ENCODE measurements at regions not wholly inside any gene's neighbourhood (a gene's known extent, or its start where the extent isn't known, plus 50 kb on each side); places are given as distances from the start of the nearest gene placed in this dataset.

DNA sequence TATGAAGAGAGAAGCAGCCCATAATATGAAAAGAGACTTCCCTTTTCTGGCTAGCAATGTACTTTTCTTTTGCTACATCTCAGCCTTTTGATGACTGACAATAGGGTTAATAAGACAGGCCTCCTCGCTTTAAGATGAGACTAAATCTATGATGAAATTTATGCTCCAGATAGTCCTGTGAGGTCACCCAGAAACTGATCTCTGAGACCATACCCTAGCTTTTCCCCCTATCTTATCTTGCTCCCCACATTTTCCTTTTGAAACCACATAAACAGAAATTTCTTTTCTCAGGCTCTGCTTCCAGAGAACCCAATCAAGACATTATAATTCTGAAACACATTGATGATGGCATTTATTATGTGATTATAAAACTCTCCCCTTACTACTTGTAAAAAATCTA, 168.8 kb upstream of the CADM2 start:
- no peaks in the 10 kb centered on the region for H4K20me1 ChIP-seq (ENCODE audit: control insufficient read depth, insufficient read depth, low read depth, low read length)
- no peaks in the 10 kb centered on the region for H3K79me2 ChIP-seq (ENCODE audit: control insufficient read depth, low read length)
- TF ChIP-seq EZH2phosphoT487 (IDR thresholded peaks at IDR 0.05; ENCODE audit: borderline replicate concordance, low read length) = no peak
- TF ChIP-seq, protein P1, sequence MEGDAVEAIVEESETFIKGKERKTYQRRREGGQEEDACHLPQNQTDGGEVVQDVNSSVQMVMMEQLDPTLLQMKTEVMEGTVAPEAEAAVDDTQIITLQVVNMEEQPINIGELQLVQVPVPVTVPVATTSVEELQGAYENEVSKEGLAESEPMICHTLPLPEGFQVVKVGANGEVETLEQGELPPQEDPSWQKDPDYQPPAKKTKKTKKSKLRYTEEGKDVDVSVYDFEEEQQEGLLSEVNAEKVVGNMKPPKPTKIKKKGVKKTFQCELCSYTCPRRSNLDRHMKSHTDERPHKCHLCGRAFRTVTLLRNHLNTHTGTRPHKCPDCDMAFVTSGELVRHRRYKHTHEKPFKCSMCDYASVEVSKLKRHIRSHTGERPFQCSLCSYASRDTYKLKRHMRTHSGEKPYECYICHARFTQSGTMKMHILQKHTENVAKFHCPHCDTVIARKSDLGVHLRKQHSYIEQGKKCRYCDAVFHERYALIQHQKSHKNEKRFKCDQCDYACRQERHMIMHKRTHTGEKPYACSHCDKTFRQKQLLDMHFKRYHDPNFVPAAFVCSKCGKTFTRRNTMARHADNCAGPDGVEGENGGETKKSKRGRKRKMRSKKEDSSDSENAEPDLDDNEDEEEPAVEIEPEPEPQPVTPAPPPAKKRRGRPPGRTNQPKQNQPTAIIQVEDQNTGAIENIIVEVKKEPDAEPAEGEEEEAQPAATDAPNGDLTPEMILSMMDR (IDR thresholded peaks at IDR 0.05; ENCODE audit: low read depth, low read length, poor library complexity, severe bottlenecking) = no peak
- no peak overlapping the region for H3K4me2 ChIP-seq (ENCODE audit: low read length)
- H3K9me2 ChIP-seq (replicated peaks; ENCODE audit: control insufficient read depth, low read length) = no peaks in the 10 kb centered on the region
- no peaks in the 10 kb centered on the region for H3K27me3 ChIP-seq (ENCODE audit: control insufficient read depth, low read length)
- no peaks in the 10 kb centered on the region for H3K4me1 ChIP-seq (ENCODE audit: control insufficient read depth, low read length)
- H3F3A ChIP-seq (ENCODE audit: control insufficient read depth, insufficient read depth) = no peaks in the 10 kb centered on the region
- H3K9me3 ChIP-seq (ENCODE audit: control insufficient read depth, insufficient read depth, low read length) = no peaks in the 10 kb centered on the region
- H3K4me3 ChIP-seq (ENCODE audit: low read length) = no peak overlapping the region
- no peaks in the 10 kb centered on the region for H3K36me3 ChIP-seq (ENCODE audit: control insufficient read depth, low read length)
- no peak overlapping the region for H3K27ac ChIP-seq (ENCODE audit: low read depth, low read length)

GRCh38 chr3:84806958-84807357, 151.8 kb upstream of the CADM2 start:
- no peaks in the 10 kb centered on the region for H3K36me3 ChIP-seq (ENCODE audit: control insufficient read depth, low read length)
- no peaks in the 10 kb centered on the region for H3K4me1 ChIP-seq (ENCODE audit: control insufficient read depth, low read length)
- H3K79me2 ChIP-seq (ENCODE audit: control insufficient read depth, low read length) = no peaks in the 10 kb centered on the region
- H3F3A ChIP-seq (ENCODE audit: control insufficient read depth, insufficient read depth) = no peaks in the 10 kb centered on the region
- H3K4me3 ChIP-seq (ENCODE audit: low read length) = no peak overlapping the region
- no peak overlapping the region for H3K4me2 ChIP-seq (ENCODE audit: low read length)
- H3K9me2 ChIP-seq (replicated peaks; ENCODE audit: control insufficient read depth, low read length) = no peaks in the 10 kb centered on the region
- H3K27ac ChIP-seq (ENCODE audit: low read depth, low read length) = no peak overlapping the region
- no peaks in the 10 kb centered on the region for H3K27me3 ChIP-seq (ENCODE audit: control insufficient read depth, low read length)
- H3K9me3 ChIP-seq (ENCODE audit: control insufficient read depth, insufficient read depth, low read length) = no peaks in the 10 kb centered on the region
- no peak for TF ChIP-seq EZH2phosphoT487 (IDR thresholded peaks at IDR 0.05; ENCODE audit: borderline replicate concordance, low read length)
- TF ChIP-seq, protein P1 (IDR thresholded peaks at IDR 0.05; ENCODE audit: low read depth, low read length, poor library complexity, severe bottlenecking) = no peak
- H4K20me1 ChIP-seq (ENCODE audit: control insufficient read depth, insufficient read depth, low read depth, low read length) = no peaks in the 10 kb centered on the region

DNA sequence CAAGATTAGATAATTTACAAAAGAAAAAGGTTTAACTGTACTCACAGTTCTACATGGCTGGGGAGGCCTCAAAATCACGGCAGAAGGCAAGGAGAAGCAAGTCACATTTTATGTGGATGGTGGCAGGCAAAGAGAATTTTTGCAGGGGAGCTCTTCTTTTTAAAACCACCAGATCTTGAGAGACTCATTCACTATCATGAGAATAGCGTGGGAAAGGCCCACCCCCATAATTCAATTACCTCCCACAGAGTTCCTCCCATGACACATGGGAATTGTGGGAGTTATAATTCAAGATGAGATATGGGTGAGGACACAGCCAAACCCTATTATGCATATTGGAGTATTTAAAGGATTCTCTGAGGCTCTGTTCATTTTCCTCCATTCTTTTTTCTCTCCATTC, 138.7 kb upstream of the CADM2 start:
- H3K4me3 ChIP-seq (ENCODE audit: low read length) = no peak overlapping the region
- no peak overlapping the region for H3K27ac ChIP-seq (ENCODE audit: low read depth, low read length)
- H3K36me3 ChIP-seq (ENCODE audit: control insufficient read depth, low read length) = no peaks in the 10 kb centered on the region
- no peaks in the 10 kb centered on the region for H3K4me1 ChIP-seq (ENCODE audit: control insufficient read depth, low read length)
- H3F3A ChIP-seq (ENCODE audit: control insufficient read depth, insufficient read depth) = no peaks in the 10 kb centered on the region
- H4K20me1 ChIP-seq (ENCODE audit: control insufficient read depth, insufficient read depth, low read depth, low read length) = no peaks in the 10 kb centered on the region
- H3K4me2 ChIP-seq (ENCODE audit: low read length) = no peak overlapping the region
- TF ChIP-seq, protein P1 (IDR thresholded peaks at IDR 0.05; ENCODE audit: low read depth, low read length, poor library complexity, severe bottlenecking) = no peak
- no peak for TF ChIP-seq EZH2phosphoT487 (IDR thresholded peaks at IDR 0.05; ENCODE audit: borderline replicate concordance, low read length)
- H3K9me3 ChIP-seq (ENCODE audit: control insufficient read depth, insufficient read depth, low read length) = no peaks in the 10 kb centered on the region
- no peaks in the 10 kb centered on the region for H3K27me3 ChIP-seq (ENCODE audit: control insufficient read depth, low read length)
- H3K9me2 ChIP-seq (replicated peaks; ENCODE audit: control insufficient read depth, low read length) = no peaks in the 10 kb centered on the region
- no peaks in the 10 kb centered on the region for H3K79me2 ChIP-seq (ENCODE audit: control insufficient read depth, low read length)

- Histone ChIP-seq H3K9me2 (replicated peaks; ENCODE audit: control insufficient read depth, low read length) (no peaks in the 10 kb centered on the region), H3K36me3 (ENCODE audit: control insufficient read depth, low read length) (no peaks in the 10 kb centered on the region), H3K79me2 (ENCODE audit: control insufficient read depth, low read length) (no peaks in the 10 kb centered on the region), H3F3A (ENCODE audit: control insufficient read depth, insufficient read depth) (no peaks in the 10 kb centered on the region), H3K4me1 (ENCODE audit: control insufficient read depth, low read length) (no peaks in the 10 kb centered on the region), H3K4me3 (ENCODE audit: low read length) (no peak overlapping the region), H3K4me2 (ENCODE audit: low read length) (no peak overlapping the region), H4K20me1 (ENCODE audit: control insufficient read depth, insufficient read depth, low read depth, low read length) (no peaks in the 10 kb centered on the region), H3K27ac (ENCODE audit: low read depth, low read length) (no peak overlapping the region), H3K27me3 (ENCODE audit: control insufficient read depth, low read length) (no peaks in the 10 kb centered on the region), H3K9me3 (ENCODE audit: control insufficient read depth, insufficient read depth, low read length) (no peaks in the 10 kb centered on the region)
- TF ChIP-seq, protein P1 (IDR thresholded peaks at IDR 0.05; ENCODE audit: low read depth, low read length, poor library complexity, severe bottlenecking) = no peak
- TF ChIP-seq EZH2phosphoT487 (IDR thresholded peaks at IDR 0.05; ENCODE audit: borderline replicate concordance, low read length) = no peak
Measured at GRCh38 chr3:84820906-84821305, 137.9 kb upstream of the CADM2 start.

All from DOHH2 (cell line).